Uterus (tissue), 2 donors: ENCODE measurements at regions not wholly inside any gene's neighbourhood (a gene's known extent, or its start where the extent isn't known, plus 50 kb on each side); places are given as distances from the start of the nearest gene placed in this dataset.

Source experiments
- POLR2A ChIP-seq, 2 donors: fragments of 450-650 bp; IDR thresholded peaks; one replicate each; pipeline ENCODE4 v1.6.1; 2016; ENCODE audit warnings: antibody characterized with exemption in 2 of 2, mild to moderate bottlenecking in 1 of 2, moderate library complexity in 1 of 2
- TF ChIP-seq, protein P1 (sequence below), 4 experiments: fragments of 200-600 bp in 2 of 4; fragments of 450-650 bp in 2 of 4; sonication (generic) in 2 of 4; IDR thresholded peaks; one replicate each; pipeline ENCODE4 v1.5.1; 2016 to 2019; ENCODE audit warnings: antibody characterized with exemption in 4 of 4, mild to moderate bottlenecking in 2 of 4, moderate library complexity in 1 of 4

DNA sequence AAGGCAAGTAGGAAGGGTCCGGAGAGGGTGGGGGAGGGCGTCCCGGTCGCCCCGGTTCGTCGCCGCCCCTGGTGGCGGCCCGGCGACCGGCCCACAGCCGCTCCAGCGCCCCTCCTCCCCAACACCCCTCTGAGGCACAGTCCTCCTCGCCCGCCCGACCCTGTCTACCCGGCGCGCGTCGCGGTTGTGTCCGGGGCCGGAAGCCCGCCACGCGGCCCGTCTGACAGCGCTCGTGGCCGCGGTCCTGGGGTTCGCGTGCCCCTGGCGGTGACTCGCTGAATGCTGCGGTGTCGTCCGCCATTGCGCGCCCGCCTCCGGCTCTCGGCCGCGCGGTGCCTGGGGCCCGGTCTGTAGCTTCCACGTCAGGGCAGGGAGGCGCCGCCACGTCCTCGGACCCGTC, 335.3 kb upstream of the DEFB115 start:
- TF ChIP-seq, protein P1, sequence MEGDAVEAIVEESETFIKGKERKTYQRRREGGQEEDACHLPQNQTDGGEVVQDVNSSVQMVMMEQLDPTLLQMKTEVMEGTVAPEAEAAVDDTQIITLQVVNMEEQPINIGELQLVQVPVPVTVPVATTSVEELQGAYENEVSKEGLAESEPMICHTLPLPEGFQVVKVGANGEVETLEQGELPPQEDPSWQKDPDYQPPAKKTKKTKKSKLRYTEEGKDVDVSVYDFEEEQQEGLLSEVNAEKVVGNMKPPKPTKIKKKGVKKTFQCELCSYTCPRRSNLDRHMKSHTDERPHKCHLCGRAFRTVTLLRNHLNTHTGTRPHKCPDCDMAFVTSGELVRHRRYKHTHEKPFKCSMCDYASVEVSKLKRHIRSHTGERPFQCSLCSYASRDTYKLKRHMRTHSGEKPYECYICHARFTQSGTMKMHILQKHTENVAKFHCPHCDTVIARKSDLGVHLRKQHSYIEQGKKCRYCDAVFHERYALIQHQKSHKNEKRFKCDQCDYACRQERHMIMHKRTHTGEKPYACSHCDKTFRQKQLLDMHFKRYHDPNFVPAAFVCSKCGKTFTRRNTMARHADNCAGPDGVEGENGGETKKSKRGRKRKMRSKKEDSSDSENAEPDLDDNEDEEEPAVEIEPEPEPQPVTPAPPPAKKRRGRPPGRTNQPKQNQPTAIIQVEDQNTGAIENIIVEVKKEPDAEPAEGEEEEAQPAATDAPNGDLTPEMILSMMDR (IDR thresholded peaks at IDR 0.05): no peak
- TF ChIP-seq POLR2A (IDR thresholded peaks at IDR 0.05): no peak
